GM18951 (cell line): ENCODE measurements at regions not wholly inside any gene's neighbourhood (a gene's known extent, or its start where the extent isn't known, plus 50 kb on each side); places are given as distances from the start of the nearest gene placed in this dataset.
"Not testable (repeated sequence)": the region's sequence is repeated elsewhere in the genome, so short reads cannot be mapped to it uniquely, and the experiment has no call there.

Experiments used
- POLR2A ChIP-seq: IDR thresholded peaks from 4 replicates; pipeline ENCODE4 v1.6.1; 2011; ENCODE audit warnings: mild to moderate bottlenecking; ENCODE audit not compliant: insufficient read length, insufficient read depth; ENCODE audit errors: extremely low read depth
- in situ Hi-C: fragments of 300-500 bp; cut with MboI; formaldehyde crosslinking; loops from one replicate; pipeline ENCODE4 v1.12.0; 2022; ENCODE audit warnings: low sequenced_read_pairs, mixed read lengths, inconsistent platforms; ENCODE audit not compliant: unreplicated experiment

DNA sequence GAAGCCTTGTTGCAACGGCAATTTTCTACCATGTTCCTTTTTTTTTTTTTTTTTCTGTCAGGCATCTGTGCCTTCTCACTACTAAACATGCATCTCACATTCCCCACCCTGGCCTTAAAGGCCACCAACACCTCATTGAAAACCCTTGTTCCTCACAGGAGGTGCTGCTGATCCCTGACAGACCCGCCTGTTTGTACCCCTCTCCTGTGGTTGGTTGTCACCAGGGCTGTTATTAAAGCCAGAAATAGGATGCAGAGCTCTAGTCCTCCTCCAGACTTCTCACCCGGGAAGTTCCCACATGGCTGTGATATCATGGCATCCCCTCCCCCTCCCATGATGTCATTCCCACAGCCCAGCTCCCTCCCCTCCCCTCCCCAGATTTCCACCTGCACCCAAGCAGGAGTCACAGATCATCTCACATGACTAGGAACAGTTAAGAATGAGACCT, 302.8 kb upstream of the NCAM1 start:
- in situ Hi-C loops, result no loop called here

DNA sequence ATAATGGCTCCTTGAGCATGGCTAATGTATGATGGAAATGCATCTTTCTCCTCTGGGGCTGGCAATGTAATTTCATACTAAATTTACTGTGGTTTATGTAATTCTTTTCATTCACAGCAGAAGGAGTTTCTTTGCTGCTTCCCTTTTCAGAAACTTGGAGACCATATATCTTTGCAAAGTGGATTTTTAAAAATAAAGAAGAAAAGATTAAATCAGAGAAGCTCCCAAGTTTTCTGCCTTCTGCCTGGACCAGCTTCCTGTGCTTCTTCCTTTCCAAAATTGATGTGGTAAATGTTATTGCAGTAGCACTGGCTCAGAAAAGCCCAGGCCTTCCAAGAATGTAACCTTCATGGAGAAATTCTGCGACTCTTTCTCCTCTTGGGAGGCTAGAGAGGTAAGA, 300.1 kb upstream of the NCAM1 start:
- in situ Hi-C loops, result no loop called here

More for the DNA sequence above, 302.8 kb upstream of the NCAM1 start:
- TF ChIP-seq POLR2A, result no peak

DNA sequence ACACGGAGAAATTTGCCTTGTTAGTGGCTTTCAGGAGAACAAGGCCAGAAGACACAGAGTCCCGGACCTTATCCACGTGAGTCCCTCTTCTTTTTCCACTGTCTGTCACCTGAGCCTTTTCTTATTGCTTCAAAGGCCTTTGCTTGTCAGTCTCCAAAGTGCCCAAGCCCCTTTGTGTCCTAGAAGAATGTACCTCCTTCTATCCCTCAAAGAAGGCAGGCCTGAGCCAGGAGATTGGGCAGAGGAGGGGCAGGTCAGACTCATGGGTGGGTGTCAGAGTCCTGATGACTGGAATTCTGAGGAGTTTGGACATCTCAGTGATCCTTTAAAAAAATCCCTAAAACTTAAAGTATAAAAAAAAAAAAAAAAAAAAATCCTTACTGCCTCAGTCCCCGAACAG, 299.6 kb upstream of the NCAM1 start:
- no peak for TF ChIP-seq POLR2A
- in situ Hi-C loops, result no loop called here

More for the DNA sequence above, 300.1 kb upstream of the NCAM1 start:
- no peak for TF ChIP-seq POLR2A

DNA sequence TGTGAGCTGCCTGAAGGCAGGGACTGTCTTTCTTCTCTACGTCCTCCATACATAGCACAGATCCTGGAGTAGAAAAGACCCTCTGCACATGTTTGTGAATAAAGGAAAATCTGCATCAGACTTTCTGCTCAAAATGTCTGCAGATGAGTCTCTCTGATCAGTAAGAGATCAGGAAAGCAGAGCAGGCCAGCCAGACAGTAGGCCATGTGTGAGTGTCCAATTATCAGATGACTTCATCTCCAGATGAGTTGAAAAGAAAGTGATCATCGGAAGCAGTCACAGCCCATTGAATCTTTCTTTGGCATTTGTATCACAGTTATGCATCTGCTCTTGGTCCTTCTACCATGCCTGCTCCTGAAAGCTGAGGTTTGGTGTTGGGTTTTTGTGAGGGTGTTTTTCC, 298.7 kb upstream of the NCAM1 start:
- no peak for TF ChIP-seq POLR2A
- in situ Hi-C loops, result no loop called here

DNA sequence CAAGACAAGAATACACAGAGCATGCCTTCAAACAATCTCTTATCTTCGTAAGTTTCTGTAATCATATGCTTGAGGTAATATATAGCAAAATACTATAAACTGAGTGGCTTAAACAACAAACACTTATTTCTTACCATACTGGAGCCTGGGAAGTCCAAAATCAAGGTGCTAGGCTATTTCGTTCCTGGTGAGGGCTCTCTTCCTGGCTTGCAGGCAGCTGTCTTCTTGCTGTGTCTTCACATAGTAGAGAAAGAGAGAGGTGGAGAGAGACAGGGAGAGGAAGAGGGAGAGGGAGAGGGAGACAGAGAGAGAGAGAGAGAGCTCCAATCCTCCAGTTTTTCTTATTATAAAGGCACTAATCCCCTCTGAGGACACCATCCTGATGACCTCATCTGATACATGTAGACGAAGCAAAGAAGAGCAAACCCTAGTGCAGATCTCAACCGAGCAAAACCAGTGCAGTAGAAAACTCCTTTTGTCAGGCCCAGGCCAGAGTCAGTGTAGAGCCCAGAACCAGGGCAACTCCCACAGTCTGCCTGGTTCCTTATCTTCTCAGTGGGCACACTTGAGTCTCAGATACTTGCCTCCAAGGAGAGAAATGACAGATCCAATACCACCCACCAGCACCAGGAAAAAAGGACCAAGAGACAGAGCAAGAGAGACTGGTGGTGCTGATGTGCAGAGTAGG, 297.1 kb upstream of the NCAM1 start:
- no peak for TF ChIP-seq POLR2A
- in situ Hi-C loops, result no loop called here

DNA sequence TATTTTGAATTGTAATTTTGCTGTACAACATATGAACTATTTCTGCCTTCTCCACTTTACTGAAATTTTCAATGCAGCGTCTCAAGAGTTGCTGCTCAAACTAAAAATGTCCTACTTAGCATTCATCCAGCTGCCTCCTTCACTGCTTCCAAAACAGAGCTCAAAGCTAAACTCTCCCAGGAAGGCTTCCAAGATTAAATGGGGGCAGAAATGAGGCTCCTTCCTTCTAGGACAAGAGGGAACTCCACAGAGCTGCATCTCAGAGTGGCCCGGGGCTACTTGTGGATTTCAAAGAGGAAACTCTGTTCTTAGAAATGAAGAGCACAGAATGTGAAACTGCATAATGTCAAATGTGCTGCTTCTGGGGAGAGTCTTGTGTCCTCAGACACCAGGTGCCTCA, 295.9 kb upstream of the NCAM1 start:
- no peak for TF ChIP-seq POLR2A

DNA sequence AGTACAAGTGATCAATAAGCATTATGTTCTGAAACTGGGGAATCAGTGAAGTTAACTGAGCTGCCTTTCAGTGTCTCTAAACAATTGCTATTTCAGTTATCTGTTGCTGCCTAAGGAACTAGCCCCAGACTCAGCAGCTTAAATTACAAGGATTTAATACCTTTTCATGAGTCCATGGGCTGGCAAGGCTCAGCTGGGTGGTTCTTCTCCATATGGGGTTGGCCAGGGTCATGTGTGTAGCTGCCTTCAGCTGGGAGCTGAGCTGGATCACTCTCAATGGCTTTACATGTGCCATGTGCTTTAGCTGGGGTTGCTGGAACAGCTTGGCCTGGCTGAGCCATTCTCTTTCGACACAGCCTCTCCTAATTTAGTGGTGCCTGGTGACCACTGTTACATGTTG, 295.0 kb upstream of the NCAM1 start:
- no peak for TF ChIP-seq POLR2A
- in situ Hi-C loops, result no loop called here

More for the DNA sequence above, 295.9 kb upstream of the NCAM1 start:
- in situ Hi-C loops, result no loop called here

DNA sequence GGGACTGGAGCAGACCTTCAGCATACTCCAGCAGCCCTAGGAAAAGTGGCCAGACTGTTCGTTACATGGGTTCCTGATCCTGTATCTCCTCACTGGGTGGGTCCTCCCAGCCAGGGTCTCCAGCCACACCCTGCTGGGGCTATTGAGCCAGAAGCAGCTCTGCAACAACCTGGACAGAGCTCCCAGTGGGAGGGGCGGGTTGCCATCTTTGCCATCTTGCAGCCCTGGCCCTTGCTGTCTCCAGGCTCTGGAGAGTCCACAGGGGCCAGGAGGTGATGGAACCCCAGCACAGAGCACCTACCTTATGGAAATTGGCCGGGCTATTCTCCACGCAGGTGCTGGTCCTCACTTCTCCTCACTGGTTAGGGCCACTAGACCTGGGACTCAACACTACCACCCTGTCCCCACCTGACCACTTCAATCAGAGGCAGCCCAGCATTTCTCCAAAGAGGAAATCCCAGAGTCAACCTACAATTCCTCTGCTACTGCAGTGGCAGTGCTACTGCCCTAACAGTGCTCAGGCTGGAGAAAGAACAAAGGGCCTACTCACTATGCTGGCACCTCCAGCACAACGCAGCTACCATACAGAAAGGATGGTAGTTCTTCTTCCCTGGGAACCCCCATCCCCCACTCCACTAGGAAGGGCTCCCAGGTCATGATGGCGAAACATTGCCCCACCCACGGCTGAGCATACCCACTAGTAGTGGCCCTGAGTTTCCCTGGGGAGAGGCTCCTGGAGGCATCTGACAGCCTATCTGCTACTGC, 290.2 kb upstream of the NCAM1 start:
- TF ChIP-seq POLR2A, result no peak
- in situ Hi-C loops, result no loop called here

DNA sequence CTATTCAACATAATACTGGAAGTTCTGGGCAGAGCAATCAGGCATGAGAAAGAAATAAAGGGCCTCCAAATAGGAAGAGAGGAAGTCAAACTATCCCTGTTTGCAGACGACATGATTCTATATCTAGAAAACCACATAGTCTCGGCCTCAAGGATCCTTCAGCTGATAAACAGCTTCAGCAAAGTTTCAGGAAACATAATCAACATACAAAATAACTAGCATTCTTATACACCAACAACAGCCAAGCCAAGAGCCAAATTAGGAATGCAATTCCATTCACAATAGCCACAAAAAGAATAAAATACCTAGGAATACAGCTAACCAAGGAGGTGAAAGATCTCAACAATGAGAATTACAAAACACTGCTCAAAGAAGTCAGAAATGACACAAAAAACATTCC, 287.8 kb upstream of the NCAM1 start:
- in situ Hi-C loops, result not testable (repeated sequence)

DNA sequence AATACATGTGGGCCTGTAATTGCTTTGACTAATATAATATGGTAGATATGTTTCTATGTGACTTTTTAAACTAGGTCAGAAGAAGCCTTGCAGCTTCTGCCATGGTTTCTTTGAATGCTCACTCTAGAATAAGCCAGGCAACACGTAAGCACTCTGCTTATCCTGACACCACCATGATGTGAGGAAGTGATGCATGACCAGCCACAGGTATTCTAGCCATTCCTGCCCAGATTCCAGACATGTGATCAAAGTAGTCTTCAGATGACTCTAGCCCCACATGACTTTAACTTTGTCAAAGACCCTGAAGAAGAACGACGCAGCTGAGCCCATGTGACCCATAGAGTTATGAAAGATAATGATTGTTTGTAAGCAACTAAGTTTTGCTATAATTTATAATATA, 276.1 kb upstream of the NCAM1 start:
- in situ Hi-C loops, result no loop called here
- no peak for TF ChIP-seq POLR2A

DNA sequence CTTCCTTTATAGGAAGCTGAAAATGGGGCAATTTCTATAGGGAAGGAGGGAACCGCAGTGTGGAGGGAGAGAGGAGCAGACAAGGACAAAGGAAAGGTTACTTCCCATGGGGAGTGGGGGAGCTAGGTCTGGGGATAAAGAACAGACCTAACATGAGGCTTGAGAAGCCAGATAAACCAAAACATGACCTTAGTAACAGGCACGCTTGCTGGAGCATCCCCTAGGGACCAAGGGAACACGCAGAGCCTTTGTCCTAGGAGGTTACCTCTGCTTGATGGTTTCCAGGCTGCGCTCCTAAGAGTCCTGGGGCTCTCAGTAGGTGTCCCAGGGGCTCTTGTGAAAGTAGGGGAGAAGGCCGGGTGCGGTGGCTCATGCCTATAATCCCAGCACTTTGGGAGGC, 271.4 kb upstream of the NCAM1 start:
- no peak for TF ChIP-seq POLR2A
- in situ Hi-C loops, result no loop called here

DNA sequence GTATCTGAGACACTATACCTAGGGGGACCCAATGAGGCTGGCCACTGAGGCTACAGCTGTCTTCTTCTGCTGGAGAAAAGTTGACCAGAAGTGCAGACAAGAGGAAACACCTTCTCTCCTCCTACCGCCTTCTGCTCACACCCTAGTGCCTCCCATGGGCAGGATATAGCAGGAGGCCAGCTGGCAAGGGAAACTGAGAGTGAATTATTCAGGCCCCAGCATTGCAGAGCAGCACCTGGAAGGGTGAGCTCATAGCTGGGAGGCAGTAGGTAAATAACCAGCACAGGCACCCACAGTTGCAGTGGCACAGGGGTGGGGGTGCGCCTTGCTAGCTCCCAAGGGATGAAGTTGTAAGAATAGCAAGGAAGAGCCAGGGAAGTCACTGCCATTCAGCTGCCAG, 267.4 kb upstream of the NCAM1 start:
- in situ Hi-C loops, result no loop called here
- TF ChIP-seq POLR2A, result no peak

DNA sequence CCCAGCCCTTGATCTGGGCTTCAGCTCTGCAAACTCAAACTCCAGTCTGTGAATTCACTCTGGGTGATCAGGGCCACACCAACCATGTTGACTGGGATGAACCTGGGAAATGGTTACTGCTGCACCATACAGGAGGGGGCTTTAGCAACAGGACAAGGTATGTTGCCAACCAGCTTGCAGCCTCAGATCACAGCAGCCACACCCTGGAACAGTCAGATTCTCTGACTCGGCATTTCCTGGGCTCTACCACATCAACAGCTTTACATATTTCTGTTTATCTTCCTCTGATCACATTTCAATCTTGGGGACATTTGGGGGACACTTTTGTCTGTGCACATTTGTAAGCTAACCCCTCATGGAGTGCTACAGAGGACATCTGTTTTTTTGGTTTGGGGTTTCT, 267.0 kb upstream of the NCAM1 start:
- in situ Hi-C loops, result no loop called here
- no peak for TF ChIP-seq POLR2A

DNA sequence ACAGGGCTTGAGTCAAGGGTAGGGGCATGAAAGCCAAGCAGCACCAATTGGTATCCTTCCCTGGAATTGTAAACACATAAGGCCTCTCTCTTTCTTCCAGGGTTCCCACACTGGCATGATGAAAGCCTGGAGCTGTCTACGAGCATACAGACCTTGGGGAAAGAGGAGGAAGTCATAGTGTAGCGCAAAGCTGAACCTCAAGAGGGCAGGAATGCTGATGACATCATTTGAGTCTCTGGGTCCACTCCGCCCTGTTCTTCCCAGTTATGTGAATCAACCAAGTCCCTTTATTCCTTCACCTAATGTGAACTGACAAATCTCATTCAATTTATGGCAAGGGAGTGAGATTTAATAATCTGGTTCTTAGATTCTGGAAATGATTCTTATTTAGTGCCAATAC, 266.4 kb upstream of the NCAM1 start:
- in situ Hi-C loops, result no loop called here
- TF ChIP-seq POLR2A, result no peak
